HCT116 (cell line): ENCODE measurements at regions not wholly inside any gene's neighbourhood (a gene's known extent, or its start where the extent isn't known, plus 50 kb on each side); places are given as distances from the start of the nearest gene placed in this dataset.

ENCODE experiments used
- ATAC-seq: fragments of 200-7000 bp; cut with Tn5 transposase; 2 replicates; pipeline ENCODE4 v1.9.1; 2020; ENCODE audit warnings: mild to moderate bottlenecking, moderate library complexity
- BruUV-seq: library from RNA; stranded (reverse); fragments of 400-500 nt; replicated peaks from 2 replicates; lab custom pipeline; 2021; lab: Mats Ljungman, UMichigan
- CTCF ChIA-PET: fragments of 300-600 bp; sonication (Branson Sonifier 250); formaldehyde crosslinking; loops from one replicate; lab custom pipeline; 2021; ENCODE audit warnings: antibody characterized with exemption; lab: Charles Lee
- POLR2A ChIA-PET: fragments of 300-600, 350-600 bp; sonication (Branson Sonifier 250); formaldehyde crosslinking; loops from one replicate; lab custom pipeline; 2021; ENCODE audit warnings: antibody characterized with exemption; lab: Charles Lee
- RAD21 ChIA-PET, 2 experiments: fragments of 300-600 bp; sonication (Branson Sonifier 250); formaldehyde crosslinking; loops; one replicate each; lab custom pipeline; 2023; ENCODE audit warnings: low total read pairs in 2 of 2; ENCODE audit not compliant: uncharacterized antibody in 2 of 2, unreplicated experiment in 2 of 2, low non-redundant PET in 1 of 2; lab: Charles Lee
- DNase-seq: peaks from one replicate; pipeline ENCODE4 v3.0.0-alpha.2; 2010; ENCODE audit warnings: low read depth, low spot score
- H2AFZ ChIP-seq: fragments of 200-600 bp; shearing (Covaris generic), sonication (generic); 2 replicates; pipeline ENCODE4 v1.6.1; 2017; ENCODE audit warnings: low read depth, mixed run types, mixed read lengths, antibody characterized with exemption, low read length; ENCODE audit not compliant: poor library complexity, severe bottlenecking
- H3K27ac ChIP-seq: 2 replicates; pipeline ENCODE4 v1.5.1; 2012; ENCODE audit warnings: low read depth, low read length
- H3K27me3 ChIP-seq: fragments of 200-600 bp; sonication (generic); 2 replicates; pipeline ENCODE4 v1.6.1; 2016; ENCODE audit warnings: mixed run types, low read length, mixed read lengths; ENCODE audit not compliant: insufficient read depth
- H3K36me3 ChIP-seq, 2 experiments: fragments of 200-500 bp in 1 of 2; fragments of 200-600 bp in 1 of 2; sonication (Bioruptor generic) in 1 of 2; sonication (generic) in 1 of 2; 2 replicates each; pipeline versions ENCODE4 v1.5.1 to v1.6.1; 2014 to 2016; ENCODE audit warnings: low read length in 2 of 2, inconsistent platforms in 1 of 2, mixed read lengths in 1 of 2, mixed run types in 1 of 2; ENCODE audit not compliant: insufficient read depth in 2 of 2, control insufficient read depth in 1 of 2
- H3K4me1 ChIP-seq, 2 experiments: fragments of 200-600 bp in 1 of 2; sonication (generic) in 1 of 2; 2 replicates each; pipeline versions ENCODE4 v1.5.1 to v1.6.1; 2012 to 2017; ENCODE audit warnings: low read length in 2 of 2, inconsistent platforms in 1 of 2, mild to moderate bottlenecking in 1 of 2, mixed read lengths in 1 of 2, mixed run types in 1 of 2, moderate library complexity in 1 of 2; ENCODE audit not compliant: insufficient read depth in 2 of 2, control insufficient read depth in 1 of 2
- H3K4me2 ChIP-seq: fragments of 200-600 bp; sonication (generic); 2 replicates; pipeline ENCODE4 v1.6.1; 2017; ENCODE audit warnings: mixed run types, low read length, mixed read lengths
- H3K4me3 ChIP-seq, 2 experiments: fragments of 200-600 bp in 1 of 2; sonication (generic) in 1 of 2; replicated peaks in 1 of 2; 2 replicates each; pipeline ENCODE4 v1.5.1; 2011 to 2016; ENCODE audit warnings: low read length in 2 of 2, control low read depth in 1 of 2, low read depth in 1 of 2, mild to moderate bottlenecking in 1 of 2, mixed read lengths in 1 of 2, mixed run types in 1 of 2
- H3K79me2 ChIP-seq: fragments of 200-600 bp; sonication (generic); 2 replicates; pipeline ENCODE4 v1.6.1; 2017; ENCODE audit warnings: mild to moderate bottlenecking, mixed run types, low read length, moderate library complexity, mixed read lengths; ENCODE audit not compliant: insufficient read depth
- H3K9ac ChIP-seq: fragments of 200-600 bp; sonication (generic); 2 replicates; pipeline ENCODE4 v1.6.1; 2016; ENCODE audit warnings: low read length, mixed read lengths
- H3K9me2 ChIP-seq: fragments of 200-600 bp; sonication (generic), shearing (Covaris generic); 2 replicates; pipeline ENCODE4 v1.6.1; 2017; ENCODE audit warnings: mixed run types, mild to moderate bottlenecking, moderate library complexity; ENCODE audit not compliant: insufficient read depth
- H3K9me3 ChIP-seq, 2 experiments: fragments of 200-500 bp in 1 of 2; fragments of 200-600 bp in 1 of 2; sonication (Bioruptor generic) in 1 of 2; sonication (generic) in 1 of 2; 2 replicates each; pipeline ENCODE4 v1.6.1; 2014 to 2017; ENCODE audit warnings: low read length in 2 of 2, mixed read lengths in 2 of 2, inconsistent platforms in 1 of 2, low read depth in 1 of 2, mild to moderate bottlenecking in 1 of 2, mixed run types in 1 of 2, moderate library complexity in 1 of 2; ENCODE audit not compliant: control insufficient read depth in 1 of 2, insufficient read depth in 1 of 2
- H4K20me1 ChIP-seq: fragments of 200-600 bp; sonication (generic), shearing (Covaris generic); 2 replicates; pipeline ENCODE4 v1.6.1; 2017; ENCODE audit warnings: mixed run types, mild to moderate bottlenecking, moderate library complexity; ENCODE audit not compliant: insufficient read depth
- CBX3 ChIP-seq: IDR thresholded peaks from 2 replicates; pipeline ENCODE4 v1.6.1; 2012; ENCODE audit warnings: low read depth
- CTCF ChIP-seq, 3 experiments: fragments of 200-600 bp in 1 of 3; sonication (generic) in 1 of 3; IDR thresholded peaks in 2 of 3; conservative IDR thresholded peaks in 1 of 3; 2 replicates each; pipeline ENCODE4 v1.5.1; 2012 to 2017; ENCODE audit warnings: low read depth in 2 of 3, low read length in 2 of 3, antibody characterized with exemption in 1 of 3, borderline replicate concordance in 1 of 3, control low read depth in 1 of 3, mild to moderate bottlenecking in 1 of 3, mixed read lengths in 1 of 3, mixed run types in 1 of 3, moderate library complexity in 1 of 3; ENCODE audit not compliant: insufficient read depth in 1 of 3
- EZH2phosphoT487 ChIP-seq: fragments of 200-600 bp; IDR thresholded peaks from 2 replicates; pipeline ENCODE4 v1.6.1; 2018; ENCODE audit warnings: antibody characterized with exemption, borderline replicate concordance
- FOSL1 ChIP-seq: IDR thresholded peaks from 2 replicates; pipeline ENCODE4 v1.6.1; 2012; ENCODE audit warnings: low read depth
- JUND ChIP-seq: IDR thresholded peaks from 2 replicates; pipeline ENCODE4 v1.6.1; 2012
- MAX ChIP-seq: IDR thresholded peaks from 2 replicates; pipeline ENCODE4 v1.6.1; 2012
- POLR2A ChIP-seq: IDR thresholded peaks from 2 replicates; pipeline ENCODE4 v1.7.0; 2011; ENCODE audit warnings: borderline replicate concordance; ENCODE audit not compliant: insufficient read depth, insufficient read length; ENCODE audit errors: extremely low read depth
- SRF ChIP-seq: IDR thresholded peaks from 2 replicates; pipeline ENCODE4 v1.6.1; 2012; ENCODE audit warnings: low read depth
- TCF7L2 ChIP-seq: IDR thresholded peaks from 2 replicates; pipeline ENCODE4 v1.7.0; 2011; ENCODE audit warnings: borderline replicate concordance, inconsistent platforms; ENCODE audit not compliant: insufficient read depth, insufficient read length; ENCODE audit errors: extremely low read depth
- YY1 ChIP-seq: IDR thresholded peaks from 2 replicates; pipeline ENCODE4 v1.6.1; 2011; ENCODE audit warnings: low read length, low read depth, moderate library complexity, mild to moderate bottlenecking; ENCODE audit not compliant: insufficient replicate concordance; ENCODE audit errors: extremely low read depth
- ZBTB33 ChIP-seq: IDR thresholded peaks from 2 replicates; pipeline ENCODE4 v1.6.1; 2011; ENCODE audit warnings: mild to moderate bottlenecking, low read length, moderate library complexity; ENCODE audit not compliant: insufficient replicate concordance; ENCODE audit errors: extremely low read depth
- ZFX ChIP-seq: fragments of 450-650 bp; IDR thresholded peaks from 2 replicates; pipeline ENCODE4 v1.6.1; 2017
- ZNF274 ChIP-seq: fragments of 200-500 bp; sonication (Bioruptor generic); IDR thresholded peaks from 2 replicates; pipeline ENCODE4 v1.6.1; 2014; ENCODE audit warnings: mild to moderate bottlenecking, low read depth, low read length, inconsistent platforms
- intact Hi-C: fragments of 100-400 bp; cut with micrococcal nuclease; formaldehyde crosslinking; loops from 2 replicates; pipeline ENCODE4 v1.10.0; 2022

- ChIA-PET CTCF (no interaction called here), POLR2A (no interaction called here), RAD21 (no interaction called here)
- no peak for ATAC-seq
- intact Hi-C loops = no loop called here
- Histone ChIP-seq H3K9me3 (no peaks in the 10 kb centered on the region), H4K20me1 (no peaks in the 10 kb centered on the region), H3K79me2 (no peaks in the 10 kb centered on the region), H3K9ac (no peak overlapping the region), H3K9me2 (no peaks in the 10 kb centered on the region), H3K27me3 (no peaks in the 10 kb centered on the region), H2AFZ (no peak overlapping the region), H3K4me1 (no peaks in the 10 kb centered on the region), H3K4me2 (no peak overlapping the region), H3K4me3 (no peak overlapping the region), H3K36me3 (no peaks in the 10 kb centered on the region), H3K27ac (no peak overlapping the region)
- no peak for DNase-seq
- TF ChIP-seq ZFX (no peak), SRF (no peak), MAX (no peak), JUND (no peak)
- BruUV-seq = no TSS peak
Observed at GRCh38 chr14:37663498-37663897, 68.1 kb downstream of the TTC6 start.

- Histone ChIP-seq H3K4me1 (no peaks in the 10 kb centered on the region), H3K4me3 (no peak overlapping the region), H3K9me2 (no peaks in the 10 kb centered on the region), H3K36me3 (no peaks in the 10 kb centered on the region), H3K4me2 (no peak overlapping the region), H3K9ac (no peak overlapping the region), H3K79me2 (no peaks in the 10 kb centered on the region), H3K27ac (no peak overlapping the region), H3K9me3 (no peaks in the 10 kb centered on the region), H4K20me1 (no peaks in the 10 kb centered on the region), H2AFZ (no peak overlapping the region), H3K27me3 (no peaks in the 10 kb centered on the region)
- TF ChIP-seq ZFX (no peak), ZNF274 (no peak), POLR2A (no peak), EZH2phosphoT487 (no peak), TCF7L2 (no peak), SRF (no peak), CTCF (IDR thresholded peaks at IDR 0.05 in 2 of 3, conservative IDR thresholded peaks at IDR 0.05 in 1 of 3; ENCODE audit: borderline replicate concordance in 1 of 3, insufficient read depth in 1 of 3, low read depth in 2 of 3, low read length in 2 of 3) (no peak), CBX3 (no peak), MAX (no peak), JUND (no peak), YY1 (no peak), ZBTB33 (no peak), FOSL1 (no peak)
- CTCF ChIA-PET = no interaction called here
- no peak for ATAC-seq
- RAD21 ChIA-PET = no interaction called here
- intact Hi-C loops = no loop called here
- no TSS peak for BruUV-seq
- POLR2A ChIA-PET = no interaction called here
- no peak for DNase-seq
Observed at GRCh38 chr14:37665479-37665878, 70.0 kb downstream of the TTC6 start.
